Left ventricle myocardium inferior (tissue), 1 donor: ENCODE measurements at regions not wholly inside any gene's neighbourhood (a gene's known extent, or its start where the extent isn't known, plus 50 kb on each side); places are given as distances from the start of the nearest gene placed in this dataset.
"Not testable (repeated sequence)": the region's sequence is repeated elsewhere in the genome, so short reads cannot be mapped to it uniquely, and the experiment has no call there.

Experiments
- DNase-seq: peaks from one replicate; pipeline ENCODE4 v3.0.0-alpha.2; 2020
- H3K27ac ChIP-seq: fragments of 200-600 bp; replicated peaks from 2 replicates; pipeline ENCODE4 v1.8.0; 2021
- H3K27me3 ChIP-seq: fragments of 200-600 bp; 2 replicates; pipeline ENCODE4 v1.8.0; 2021; ENCODE audit warnings: low read depth
- H3K36me3 ChIP-seq: fragments of 200-600 bp; 2 replicates; pipeline ENCODE4 v1.8.0; 2021
- H3K4me1 ChIP-seq: fragments of 200-600 bp; 2 replicates; pipeline ENCODE4 v1.8.0; 2021
- H3K4me3 ChIP-seq: fragments of 200-600 bp; 2 replicates; pipeline ENCODE4 v1.8.0; 2021; ENCODE audit warnings: mild to moderate bottlenecking, moderate library complexity
- H3K9me3 ChIP-seq: fragments of 200-600 bp; replicated peaks from 2 replicates; pipeline ENCODE4 v1.8.0; 2021
- CTCF ChIP-seq: fragments of 200-600 bp; IDR thresholded peaks from 2 replicates; pipeline ENCODE4 v1.8.0; 2021; ENCODE audit warnings: antibody characterized with exemption, mild to moderate bottlenecking, borderline replicate concordance
- intact Hi-C: fragments of 100-400 bp; cut with micrococcal nuclease; formaldehyde crosslinking; loops from one replicate; pipeline ENCODE4 v1.11.0; 2022
- donor health status: DM: no; HTN: yes; CAD: no; lungs with severe emphysema.

GRCh38 chr7:47179812-47180515 lies 401.9 kb downstream of the TNS3 start:
- no peaks in the 10 kb centered on the region for H3K36me3 ChIP-seq
- no peak overlapping the region for H3K27ac ChIP-seq
- H3K9me3 ChIP-seq: no peaks in the 10 kb centered on the region
- H3K4me3 ChIP-seq: no peak overlapping the region
- H3K27me3 ChIP-seq: no peaks in the 10 kb centered on the region
- peak; percentile 87 for TF ChIP-seq CTCF
- H3K4me1 ChIP-seq: peaks cover 49% of the 10 kb centered on the region
- peak; percentile 38 for DNase-seq
- intact Hi-C loops: loop anchor here (1.0 to 5.0 kb wide), 2 partner anchors 1263 to 1289 kb away; no protein-coding TSS in a partner anchor

GRCh38 chr7:47172602-47173539 lies 409.0 kb downstream of the TNS3 start:
- H3K27me3 ChIP-seq, H3K4me1 ChIP-seq, H3K36me3 ChIP-seq, DNase-seq, intact Hi-C loops, H3K9me3 ChIP-seq, H3K4me3 ChIP-seq, H3K27ac ChIP-seq: not testable (repeated sequence)

GRCh38 chr7:47170516-47170915 lies 411.4 kb downstream of the TNS3 start:
- DNase-seq: no peak
- Histone ChIP-seq H3K4me3 (no peak overlapping the region), H3K36me3 (no peaks in the 10 kb centered on the region), H3K4me1 (no peaks in the 10 kb centered on the region), H3K9me3 (no peaks in the 10 kb centered on the region), H3K27ac (no peak overlapping the region), H3K27me3 (no peaks in the 10 kb centered on the region)
- TF ChIP-seq CTCF: peak; percentile 54
- intact Hi-C loops: no loop called here

GRCh38 chr7:47154791-47155190 lies 427.1 kb downstream of the TNS3 start:
- Histone ChIP-seq H3K4me1 (peaks cover 18% of the 10 kb centered on the region), H3K27ac (no peak overlapping the region), H3K36me3 (no peaks in the 10 kb centered on the region), H3K9me3 (peaks cover 7% of the 10 kb centered on the region), H3K27me3 (no peaks in the 10 kb centered on the region), H3K4me3 (no peak overlapping the region)
- intact Hi-C loops: no loop called here
- TF ChIP-seq CTCF: no peak
- no peak for DNase-seq

GRCh38 chr7:47153576-47153975 lies 428.3 kb downstream of the TNS3 start:
- H3K27ac ChIP-seq: no peak overlapping the region
- no peak for DNase-seq

More at GRCh38 chr7:47153576-47153975, 428.3 kb downstream of the TNS3 start:
- no peaks in the 10 kb centered on the region for H3K9me3 ChIP-seq
- intact Hi-C loops: no loop called here
- no peak for TF ChIP-seq CTCF
- no peaks in the 10 kb centered on the region for H3K27me3 ChIP-seq
- H3K4me3 ChIP-seq: no peak overlapping the region
- no peaks in the 10 kb centered on the region for H3K36me3 ChIP-seq
- H3K4me1 ChIP-seq: peaks cover 24% of the 10 kb centered on the region
